Activated naive CD8-positive, alpha-beta T cell treated with anti-CD3 and anti-CD28 coated beads, Interleukin-2, amount 50 U/mL, for 24 hours (primary cell): ENCODE measurements at regions not wholly inside any gene's neighbourhood (a gene's known extent, or its start where the extent isn't known, plus 50 kb on each side); places are given as distances from the start of the nearest gene placed in this dataset.

Source experiments
- ATAC-seq: fragments of 150-1000 bp; cut with Tn5 transposase; one replicate; pipeline ENCODE4 v1.10.0; 2021
- DNase-seq: peaks from one replicate; pipeline ENCODE4 v3.0.0; 2021
- H3K27ac Mint-ChIP-seq: one replicate; pipeline ENCODE4 v1.8.0; 2021; ENCODE audit warnings: mild to moderate bottlenecking, mixed read lengths
- H3K27me3 Mint-ChIP-seq: one replicate; pipeline ENCODE4 v1.8.0; 2021; ENCODE audit warnings: mixed read lengths
- H3K36me3 Mint-ChIP-seq: one replicate; pipeline ENCODE4 v1.8.0; 2021; ENCODE audit warnings: low read depth, mixed read lengths
- H3K4me1 Mint-ChIP-seq: one replicate; pipeline ENCODE4 v1.8.0; 2021; ENCODE audit warnings: mixed read lengths
- H3K4me3 Mint-ChIP-seq: one replicate; pipeline ENCODE4 v1.8.0; 2021; ENCODE audit warnings: mild to moderate bottlenecking, moderate library complexity, mixed read lengths
- H3K9me3 Mint-ChIP-seq: one replicate; pipeline ENCODE4 v1.8.0; 2021; ENCODE audit warnings: mixed read lengths

DNA sequence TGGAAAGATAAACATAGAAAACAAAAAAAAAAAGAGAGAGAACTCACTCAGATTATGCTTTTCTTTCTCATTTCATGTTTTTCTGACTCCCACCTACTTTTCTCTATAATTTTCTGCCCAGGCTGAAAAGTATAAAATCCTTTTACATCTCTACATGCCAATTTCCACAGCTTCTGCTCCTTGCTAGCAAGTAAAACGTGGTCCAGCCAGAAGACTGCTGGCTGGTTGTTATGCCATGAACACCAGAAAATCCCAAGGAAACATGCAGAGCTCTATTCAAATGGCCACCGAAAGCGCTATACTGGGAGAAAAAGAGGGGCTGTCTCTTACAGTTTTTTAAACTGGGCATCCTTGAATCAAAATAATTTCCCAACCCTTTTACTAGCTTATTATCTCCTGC is 512.8 kb upstream of the ID4 start:
- Mint-ChIP-seq H3K4me3 (no peak overlapping the region), H3K4me1 (no peaks in the 10 kb centered on the region), H3K27ac (no peak overlapping the region), H3K36me3 (no peaks in the 10 kb centered on the region), H3K27me3 (no peaks in the 10 kb centered on the region), H3K9me3 (peaks cover 8% of the 10 kb centered on the region)
- DNase-seq, result no peak
- no peak for ATAC-seq

DNA sequence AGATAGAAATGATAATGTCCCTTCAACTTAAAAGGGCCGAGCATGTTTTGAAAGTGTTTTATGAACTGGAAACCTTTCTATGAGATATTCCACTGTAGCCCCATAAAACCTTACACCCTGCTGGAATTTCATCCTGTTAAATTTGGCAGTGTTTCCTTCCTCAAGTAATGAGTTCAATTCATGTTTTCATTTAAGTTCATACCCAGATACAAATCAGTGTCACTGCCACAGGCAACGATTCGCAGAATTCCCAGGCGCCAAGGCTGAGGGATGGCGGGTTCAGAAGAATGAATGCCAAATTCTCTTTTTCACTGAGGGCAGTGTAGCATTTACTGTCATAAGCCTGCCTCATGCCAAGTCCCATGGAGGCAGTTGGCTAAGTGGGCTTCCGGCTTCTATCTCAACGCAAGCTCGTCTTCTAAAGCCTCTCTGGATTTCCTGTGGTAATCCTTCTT is 511.8 kb upstream of the ID4 start:
- ATAC-seq, result no peak
- H3K27ac Mint-ChIP-seq, result no peak overlapping the region
- H3K36me3 Mint-ChIP-seq, result no peaks in the 10 kb centered on the region
- H3K9me3 Mint-ChIP-seq, result peaks cover 6% of the 10 kb centered on the region
- H3K4me3 Mint-ChIP-seq, result no peak overlapping the region
- DNase-seq, result no peak
- no peaks in the 10 kb centered on the region for H3K27me3 Mint-ChIP-seq
- no peaks in the 10 kb centered on the region for H3K4me1 Mint-ChIP-seq

DNA sequence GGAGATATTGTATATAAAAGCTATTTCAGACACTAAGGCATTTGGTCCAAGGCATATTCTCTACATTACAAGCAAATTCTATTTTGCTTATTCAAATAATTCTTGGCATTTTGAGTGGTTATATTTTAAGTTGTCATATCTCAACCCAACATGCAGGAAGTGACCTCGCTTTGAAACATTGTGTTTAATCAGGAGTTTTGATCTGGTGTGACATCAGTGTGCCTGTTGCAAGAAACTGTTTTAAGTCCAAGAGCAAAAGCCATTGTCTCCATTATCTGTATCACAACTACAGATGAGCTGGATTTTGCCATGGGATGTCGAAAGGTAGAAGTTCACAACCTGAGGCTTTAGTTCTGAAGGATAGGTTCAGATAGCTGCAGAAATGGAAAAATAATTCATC is 509.9 kb upstream of the ID4 start:
- Mint-ChIP-seq H3K27me3 (no peaks in the 10 kb centered on the region), H3K4me3 (no peak overlapping the region)
- no peak for DNase-seq

DNA sequence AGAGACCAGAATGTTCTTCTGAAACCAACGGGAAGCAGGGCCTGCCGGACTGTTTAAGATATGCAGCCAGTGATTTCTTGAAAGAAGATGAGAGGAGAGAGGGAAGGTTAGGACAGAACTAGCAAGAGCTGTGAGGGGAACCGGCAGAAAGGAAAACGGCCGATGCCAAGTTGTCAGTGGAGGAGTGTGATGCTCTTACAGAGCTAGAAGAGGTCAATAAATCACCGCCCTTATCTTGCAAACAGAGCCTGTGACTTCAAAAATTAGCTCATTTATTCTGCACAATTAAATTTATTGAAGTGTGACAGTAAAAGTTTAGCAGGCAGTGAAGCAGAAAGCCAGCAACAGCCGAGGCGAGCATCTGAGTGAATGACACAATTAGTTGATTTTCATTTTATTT is 509.5 kb upstream of the ID4 start:
- Mint-ChIP-seq H3K4me3 (no peak overlapping the region), H3K36me3 (no peaks in the 10 kb centered on the region), H3K27me3 (no peaks in the 10 kb centered on the region), H3K4me1 (no peaks in the 10 kb centered on the region), H3K9me3 (peaks cover 2% of the 10 kb centered on the region), H3K27ac (no peak overlapping the region)
- DNase-seq (no peak), ATAC-seq (no peak)

More for the DNA sequence above, 509.9 kb upstream of the ID4 start:
- Mint-ChIP-seq H3K9me3 (no peaks in the 10 kb centered on the region), H3K4me1 (no peaks in the 10 kb centered on the region), H3K36me3 (no peaks in the 10 kb centered on the region), H3K27ac (no peak overlapping the region)
- ATAC-seq, result no peak

DNA sequence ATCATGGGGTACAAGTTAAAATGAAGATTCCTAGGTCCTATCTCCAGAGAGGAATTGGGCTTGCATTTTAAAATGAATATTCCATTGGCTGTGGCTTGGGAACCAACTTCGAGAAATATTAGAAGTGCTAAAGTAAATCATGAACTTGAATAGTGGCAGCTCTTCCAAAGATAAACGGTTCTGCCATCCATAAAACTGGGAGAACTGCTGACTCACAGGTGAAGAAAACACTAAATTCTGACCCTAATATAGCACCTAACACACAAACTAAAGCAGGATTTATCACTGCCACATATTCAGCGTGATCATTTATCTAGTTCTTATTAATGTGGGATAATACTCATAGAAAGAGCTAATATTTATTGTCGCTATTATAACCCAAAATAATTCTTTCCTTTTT is 508.1 kb upstream of the ID4 start:
- Mint-ChIP-seq H3K9me3 (peaks cover 4% of the 10 kb centered on the region), H3K27ac (no peak overlapping the region), H3K4me3 (no peak overlapping the region), H3K27me3 (no peaks in the 10 kb centered on the region), H3K36me3 (no peaks in the 10 kb centered on the region), H3K4me1 (no peaks in the 10 kb centered on the region)
- ATAC-seq, result no peak
- DNase-seq, result no peak

DNA sequence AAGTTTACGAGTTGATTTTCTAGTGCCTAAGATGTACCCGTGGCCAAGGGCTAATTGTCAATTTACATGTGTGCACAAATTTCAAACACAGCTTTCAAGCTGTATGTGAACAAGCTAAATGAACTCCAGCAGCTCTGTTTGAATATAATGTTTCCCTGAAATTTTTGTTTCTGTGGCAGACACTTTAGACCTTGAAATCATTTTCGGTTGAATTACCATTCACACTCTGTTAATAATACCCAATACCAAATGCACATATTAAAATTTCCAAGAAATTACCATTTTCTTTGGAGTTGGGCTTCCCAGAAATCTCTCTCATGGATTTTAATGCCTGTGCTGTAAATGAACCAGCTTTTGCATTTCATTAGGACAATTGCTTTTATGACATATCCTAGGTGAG is 506.1 kb upstream of the ID4 start:
- Mint-ChIP-seq H3K9me3 (peaks cover 4% of the 10 kb centered on the region), H3K27ac (no peak overlapping the region), H3K4me3 (no peak overlapping the region), H3K36me3 (no peaks in the 10 kb centered on the region), H3K27me3 (no peaks in the 10 kb centered on the region), H3K4me1 (no peaks in the 10 kb centered on the region)
- ATAC-seq (no peak), DNase-seq (no peak)

DNA sequence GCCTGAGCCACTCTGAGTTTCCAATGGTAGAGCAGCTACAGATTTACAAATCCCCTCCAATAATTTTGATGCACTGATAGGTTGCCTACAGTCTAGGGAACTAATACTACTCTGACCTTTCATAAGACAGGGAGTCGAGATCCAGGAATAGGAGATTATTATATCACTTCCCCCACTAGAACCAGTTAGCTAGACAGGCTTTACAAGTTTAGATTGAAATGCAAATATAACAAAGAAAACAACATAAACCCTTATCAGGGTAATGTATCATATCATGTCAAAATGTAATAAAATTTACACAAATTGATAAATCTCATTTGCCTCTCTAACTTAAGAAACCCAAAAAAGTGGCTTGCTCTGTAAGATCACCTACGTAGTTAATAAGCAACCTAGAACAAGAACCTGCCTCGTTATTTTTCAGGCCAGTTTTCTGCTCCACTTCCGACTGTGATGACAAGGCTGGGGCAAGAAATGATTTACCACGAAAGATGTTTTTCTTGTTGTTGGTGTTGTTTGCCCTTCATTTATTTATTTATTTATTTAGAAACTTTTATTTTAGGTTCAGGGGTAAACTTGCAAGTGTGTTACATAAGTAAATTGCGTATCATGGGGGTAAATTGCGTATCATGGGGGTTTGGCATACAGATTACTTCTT is 504.2 kb upstream of the ID4 start:
- no peak overlapping the region for H3K4me3 Mint-ChIP-seq
- H3K36me3 Mint-ChIP-seq, result no peaks in the 10 kb centered on the region
- H3K9me3 Mint-ChIP-seq, result peaks cover 4% of the 10 kb centered on the region
- H3K4me1 Mint-ChIP-seq, result no peaks in the 10 kb centered on the region
- no peaks in the 10 kb centered on the region for H3K27me3 Mint-ChIP-seq
- ATAC-seq (no peak), DNase-seq (no peak)
- H3K27ac Mint-ChIP-seq, result no peak overlapping the region

DNA sequence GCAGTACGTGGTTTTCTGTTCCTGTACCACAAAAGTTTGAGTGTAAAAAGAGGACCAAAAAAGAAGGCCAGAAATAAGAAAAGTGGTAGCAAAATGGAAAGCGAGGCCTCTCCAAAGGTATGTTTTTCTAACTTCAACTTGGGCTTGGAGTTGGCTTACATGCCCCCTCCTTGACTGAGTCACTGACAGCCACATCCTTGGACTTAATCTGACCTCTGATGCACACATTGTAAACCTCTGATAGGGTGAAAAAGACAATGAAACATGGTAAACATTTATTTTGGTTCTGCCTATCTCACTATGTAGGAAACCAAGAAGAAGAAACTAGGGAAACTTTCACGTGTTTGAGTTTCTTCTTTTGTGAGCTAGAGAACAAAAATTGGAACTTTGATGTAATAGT is 503.2 kb upstream of the ID4 start:
- H3K4me3 Mint-ChIP-seq, result no peak overlapping the region
- peaks cover 4% of the 10 kb centered on the region for H3K9me3 Mint-ChIP-seq
- DNase-seq (no peak), ATAC-seq (no peak)
- H3K27ac Mint-ChIP-seq, result no peak overlapping the region
- H3K36me3 Mint-ChIP-seq, result no peaks in the 10 kb centered on the region
- no peaks in the 10 kb centered on the region for H3K27me3 Mint-ChIP-seq
- H3K4me1 Mint-ChIP-seq, result no peaks in the 10 kb centered on the region

DNA sequence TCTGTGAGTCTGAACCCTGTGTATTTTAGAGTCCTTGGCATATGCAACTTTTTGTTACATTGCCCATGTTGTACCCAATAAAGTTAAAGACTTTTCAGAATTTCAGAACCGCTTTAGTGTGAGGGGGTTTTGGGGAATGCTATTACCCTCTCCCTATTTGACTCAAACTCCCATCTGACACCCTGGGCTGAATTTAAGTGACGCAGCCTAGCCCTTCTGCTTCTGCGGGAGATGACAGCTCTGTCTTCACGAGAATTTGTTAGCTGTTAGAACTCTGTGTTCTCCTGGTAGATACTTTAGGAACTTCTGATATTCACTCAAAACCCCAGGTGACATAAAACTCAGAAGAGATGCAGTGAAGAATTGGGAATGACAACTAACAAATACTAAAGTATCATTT is 500.6 kb upstream of the ID4 start:
- peaks cover 6% of the 10 kb centered on the region for H3K9me3 Mint-ChIP-seq
- H3K4me3 Mint-ChIP-seq, result no peak overlapping the region

DNA sequence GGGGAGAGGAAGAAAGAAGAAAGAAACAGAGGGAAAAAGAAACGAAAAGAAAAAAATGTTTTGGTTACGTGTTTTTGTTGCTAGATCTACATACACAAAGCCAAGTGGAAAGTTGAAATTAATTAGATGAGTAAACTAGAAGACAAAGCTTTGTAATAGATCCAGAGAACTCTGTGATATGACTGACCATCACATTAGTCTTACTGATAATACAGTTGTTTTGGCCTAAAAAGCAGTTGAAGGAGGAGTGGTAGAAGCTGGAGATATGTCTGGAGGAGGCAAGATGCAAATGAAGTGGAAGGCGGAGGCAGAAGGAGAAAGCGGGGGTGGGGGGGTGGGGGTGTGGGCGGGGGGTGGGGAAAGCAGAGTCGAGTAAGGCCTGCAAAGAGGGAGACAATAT is 500.1 kb upstream of the ID4 start:
- Mint-ChIP-seq H3K4me3 (no peak overlapping the region), H3K4me1 (no peaks in the 10 kb centered on the region), H3K27ac (no peak overlapping the region), H3K27me3 (no peaks in the 10 kb centered on the region), H3K9me3 (peaks cover 8% of the 10 kb centered on the region), H3K36me3 (no peaks in the 10 kb centered on the region)
- ATAC-seq (no peak), DNase-seq (no peak)

More for the DNA sequence above, 500.6 kb upstream of the ID4 start:
- Mint-ChIP-seq H3K36me3 (no peaks in the 10 kb centered on the region), H3K27me3 (no peaks in the 10 kb centered on the region), H3K4me1 (no peaks in the 10 kb centered on the region), H3K27ac (no peak overlapping the region)
- ATAC-seq (no peak), DNase-seq (no peak)

DNA sequence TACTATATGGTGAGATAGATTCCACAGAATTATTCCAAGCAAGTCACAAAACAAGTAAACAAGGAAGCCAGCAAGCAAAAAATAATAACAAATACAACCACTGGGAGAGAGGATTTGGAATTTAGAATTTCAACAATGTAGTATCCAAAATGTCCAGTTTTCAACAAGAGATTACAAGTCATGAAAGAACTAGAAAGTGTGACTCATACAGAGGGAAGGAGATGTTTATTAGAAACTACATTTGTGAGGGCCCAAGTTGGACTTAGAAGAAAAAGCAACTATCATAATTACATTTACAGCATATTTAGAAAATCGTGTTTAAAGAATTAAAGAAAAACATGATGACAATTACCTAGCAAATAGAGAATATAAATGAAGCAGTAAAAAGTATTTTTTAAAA is 494.6 kb upstream of the ID4 start:
- DNase-seq (no peak), ATAC-seq (no peak)
- H3K36me3 Mint-ChIP-seq, result no peaks in the 10 kb centered on the region
- H3K9me3 Mint-ChIP-seq, result peaks cover 17% of the 10 kb centered on the region
- H3K4me1 Mint-ChIP-seq, result no peaks in the 10 kb centered on the region
- no peak overlapping the region for H3K4me3 Mint-ChIP-seq
- H3K27ac Mint-ChIP-seq, result no peak overlapping the region
- H3K27me3 Mint-ChIP-seq, result no peaks in the 10 kb centered on the region

DNA sequence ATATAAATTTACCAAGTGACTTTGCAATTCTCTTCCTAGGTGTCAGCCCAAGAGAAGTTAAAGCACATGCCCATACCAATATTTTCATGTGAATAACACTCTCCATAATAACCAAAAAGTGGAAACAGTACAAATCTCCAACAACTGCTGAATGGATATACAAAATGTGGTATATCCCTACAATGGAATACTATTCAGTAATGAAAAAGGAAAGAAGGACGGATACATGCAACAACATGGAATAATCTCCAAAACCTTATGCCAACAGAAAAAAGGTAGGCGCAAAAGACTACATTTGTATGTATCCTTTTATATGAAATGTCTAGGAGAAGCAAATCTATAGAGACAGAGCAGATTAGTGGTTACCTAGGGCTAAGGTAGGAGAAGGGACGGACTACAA is 487.7 kb upstream of the ID4 start:
- DNase-seq, result no peak
- H3K27me3 Mint-ChIP-seq, result no peaks in the 10 kb centered on the region
- no peak overlapping the region for H3K4me3 Mint-ChIP-seq
- no peak overlapping the region for H3K27ac Mint-ChIP-seq
- H3K9me3 Mint-ChIP-seq, result peaks cover 15% of the 10 kb centered on the region
- no peaks in the 10 kb centered on the region for H3K4me1 Mint-ChIP-seq
- no peak for ATAC-seq
- H3K36me3 Mint-ChIP-seq, result no peaks in the 10 kb centered on the region

DNA sequence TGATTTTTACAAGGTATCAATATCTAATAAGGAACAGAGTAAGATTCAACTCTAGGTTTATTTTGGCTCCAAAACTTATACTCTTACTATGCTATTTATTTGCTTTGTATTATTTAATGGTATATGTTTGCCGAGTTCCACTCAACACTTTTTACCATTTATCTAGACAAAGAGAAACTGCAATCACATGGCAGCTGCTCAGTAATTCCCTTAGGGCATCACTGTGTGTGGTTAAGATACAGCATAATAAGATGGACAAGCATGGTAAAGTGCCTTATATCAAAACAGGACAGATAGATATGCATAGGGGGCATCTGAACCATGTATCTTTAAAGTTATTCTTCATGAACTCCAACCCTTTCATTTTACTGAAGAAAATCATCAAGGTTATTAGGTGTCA is 483.0 kb upstream of the ID4 start:
- peaks cover 12% of the 10 kb centered on the region for H3K9me3 Mint-ChIP-seq
- ATAC-seq (no peak), DNase-seq (no peak)
- H3K4me3 Mint-ChIP-seq, result no peak overlapping the region
- no peaks in the 10 kb centered on the region for H3K4me1 Mint-ChIP-seq
- H3K36me3 Mint-ChIP-seq, result no peaks in the 10 kb centered on the region
- H3K27ac Mint-ChIP-seq, result no peak overlapping the region
- no peaks in the 10 kb centered on the region for H3K27me3 Mint-ChIP-seq

DNA sequence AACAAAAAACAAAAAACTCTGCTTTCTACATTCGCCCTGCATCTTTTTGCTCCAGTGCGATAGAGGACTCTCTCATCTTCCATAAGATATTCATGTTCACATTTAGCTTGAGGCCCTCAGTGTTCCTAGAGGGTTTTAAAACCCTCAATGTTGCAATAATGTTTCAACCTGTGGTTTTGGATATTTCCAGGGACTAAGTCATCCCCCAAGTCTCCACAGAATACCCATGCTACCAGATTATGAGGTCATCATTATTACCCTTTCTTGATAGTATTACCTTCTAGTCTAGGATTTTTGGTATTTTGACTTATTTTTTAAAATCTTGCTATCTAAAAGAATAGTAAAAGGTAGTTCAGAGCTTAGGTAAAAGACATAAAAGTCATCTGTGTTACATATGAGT is 480.5 kb upstream of the ID4 start:
- no peak overlapping the region for H3K27ac Mint-ChIP-seq
- ATAC-seq (no peak), DNase-seq (no peak)
- no peaks in the 10 kb centered on the region for H3K27me3 Mint-ChIP-seq
- H3K36me3 Mint-ChIP-seq, result no peaks in the 10 kb centered on the region
- no peaks in the 10 kb centered on the region for H3K4me1 Mint-ChIP-seq
- no peak overlapping the region for H3K4me3 Mint-ChIP-seq
- H3K9me3 Mint-ChIP-seq, result peaks cover 3% of the 10 kb centered on the region

DNA sequence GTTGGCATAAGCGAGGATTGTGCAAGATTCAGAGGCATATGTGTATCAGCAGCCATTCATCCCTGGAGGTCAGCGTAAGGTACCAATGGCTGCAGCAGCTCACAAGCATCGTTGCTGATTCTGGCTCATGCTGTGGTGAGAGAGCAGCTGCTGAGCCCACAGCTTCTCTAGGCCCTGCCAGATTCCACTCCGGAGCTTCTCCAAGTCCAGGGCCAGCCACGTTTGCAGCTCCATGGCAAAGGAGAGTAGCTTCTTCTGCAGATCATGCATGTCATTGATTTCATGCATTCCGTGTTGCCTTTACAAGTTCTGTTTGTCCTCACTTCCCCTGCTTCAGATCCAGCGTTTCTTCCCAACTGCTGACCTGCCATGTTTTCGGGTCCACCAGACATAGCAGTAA is 474.8 kb upstream of the ID4 start:
- DNase-seq (no peak), ATAC-seq (no peak)
- H3K4me1 Mint-ChIP-seq, result no peaks in the 10 kb centered on the region
- H3K4me3 Mint-ChIP-seq, result no peak overlapping the region
- peaks cover 3% of the 10 kb centered on the region for H3K9me3 Mint-ChIP-seq
- H3K27me3 Mint-ChIP-seq, result no peaks in the 10 kb centered on the region
- H3K27ac Mint-ChIP-seq, result no peak overlapping the region
- H3K36me3 Mint-ChIP-seq, result no peaks in the 10 kb centered on the region

DNA sequence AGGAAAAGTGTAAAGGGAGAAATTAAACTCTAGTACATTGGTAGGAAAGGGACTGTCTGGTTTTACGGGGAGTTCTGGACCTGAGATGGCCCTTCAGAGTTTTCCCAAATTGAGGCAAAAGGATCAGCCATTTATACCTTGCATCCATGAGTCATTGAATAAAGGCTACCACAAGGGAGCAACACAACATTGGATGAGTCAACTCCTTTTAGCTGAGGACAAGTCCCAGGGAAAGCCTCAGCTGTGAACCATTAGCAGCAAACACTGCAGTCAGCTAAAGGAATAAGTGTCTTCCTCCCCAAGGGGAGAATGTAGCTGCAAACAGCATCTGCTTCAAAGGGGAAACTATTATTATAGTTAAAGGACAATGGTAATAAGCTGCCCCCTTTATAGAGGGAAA is 468.7 kb upstream of the ID4 start:
- H3K9me3 Mint-ChIP-seq, result peaks cover 3% of the 10 kb centered on the region
- ATAC-seq, result no peak
- H3K4me1 Mint-ChIP-seq, result no peaks in the 10 kb centered on the region
- H3K4me3 Mint-ChIP-seq, result no peak overlapping the region
- DNase-seq, result no peak
- no peak overlapping the region for H3K27ac Mint-ChIP-seq
- H3K36me3 Mint-ChIP-seq, result no peaks in the 10 kb centered on the region
- no peaks in the 10 kb centered on the region for H3K27me3 Mint-ChIP-seq
